Fibroblast of skin of back (primary cell): ENCODE measurements at regions not wholly inside any gene's neighbourhood (a gene's known extent, or its start where the extent isn't known, plus 50 kb on each side); places are given as distances from the start of the nearest gene placed in this dataset.
"Not testable (repeated sequence)": the region's sequence is repeated elsewhere in the genome, so short reads cannot be mapped to it uniquely, and the experiment has no call there.

ENCODE experiments used
- DNase-seq: peaks from one replicate; pipeline ENCODE4 v3.0.0-alpha.2; 2013

GRCh38 chr16:48003206-48003907 lies 152.4 kb downstream of the ABCC12 start:
- DNase-seq, result peak; percentile 16

GRCh38 chr16:48001324-48001895 lies 154.4 kb downstream of the ABCC12 start:
- DNase-seq, result no peak

GRCh38 chr16:48000622-48001021 lies 155.2 kb downstream of the ABCC12 start:
- no peak for DNase-seq

GRCh38 chr16:47999595-47999994 lies 156.2 kb downstream of the ABCC12 start:
- DNase-seq, result no peak

GRCh38 chr16:47995354-47995753 lies 160.4 kb downstream of the ABCC12 start:
- no peak for DNase-seq

- DNase-seq, result no peak
Observed at GRCh38 chr16:47991491-47991890, 164.3 kb downstream of the ABCC12 start.

GRCh38 chr16:47990676-47991075 lies 165.1 kb downstream of the ABCC12 start:
- no peak for DNase-seq

GRCh38 chr16:47987136-47987535 lies 168.7 kb downstream of the ABCC12 start:
- no peak for DNase-seq

- no peak for DNase-seq
Observed at GRCh38 chr16:47986031-47986430, 169.8 kb downstream of the ABCC12 start.

- DNase-seq, result no peak
Observed at GRCh38 chr16:47984669-47985068, 171.1 kb downstream of the ABCC12 start.

- DNase-seq, result no peak
Observed at GRCh38 chr16:47983999-47984580, 171.7 kb downstream of the ABCC12 start.

GRCh38 chr16:47980212-47980611 lies 175.6 kb downstream of the ABCC12 start:
- no peak for DNase-seq

GRCh38 chr16:47979616-47980182 lies 176.1 kb downstream of the ABCC12 start:
- no peak for DNase-seq

- DNase-seq, result no peak
Observed at GRCh38 chr16:47979164-47979520, 176.7 kb downstream of the ABCC12 start.

GRCh38 chr16:47978491-47979163 lies 177.2 kb downstream of the ABCC12 start:
- DNase-seq, result no peak

GRCh38 chr16:47977802-47978201 lies 178.0 kb downstream of the ABCC12 start:
- DNase-seq, result no peak

GRCh38 chr16:47976636-47977210 lies 179.1 kb downstream of the ABCC12 start:
- no peak for DNase-seq

- not testable (repeated sequence) for DNase-seq
Observed at GRCh38 chr16:47974971-47975370, 180.8 kb downstream of the ABCC12 start.

GRCh38 chr16:47973552-47973951 lies 182.2 kb downstream of the ABCC12 start:
- DNase-seq, result no peak

- DNase-seq, result no peak
Observed at GRCh38 chr16:47972246-47972985, 183.4 kb downstream of the ABCC12 start.

- no peak for DNase-seq
Observed at GRCh38 chr16:47971225-47971624, 184.6 kb downstream of the ABCC12 start.

- peak; percentile 56 for DNase-seq
Observed at GRCh38 chr16:47970291-47970931, 185.4 kb downstream of the ABCC12 start.
